ENCODE measurements at regions not wholly inside any gene's neighbourhood (a gene's known extent, or its start where the extent isn't known, plus 50 kb on each side); places are given as distances from the start of the nearest gene placed in this dataset.

DNA sequence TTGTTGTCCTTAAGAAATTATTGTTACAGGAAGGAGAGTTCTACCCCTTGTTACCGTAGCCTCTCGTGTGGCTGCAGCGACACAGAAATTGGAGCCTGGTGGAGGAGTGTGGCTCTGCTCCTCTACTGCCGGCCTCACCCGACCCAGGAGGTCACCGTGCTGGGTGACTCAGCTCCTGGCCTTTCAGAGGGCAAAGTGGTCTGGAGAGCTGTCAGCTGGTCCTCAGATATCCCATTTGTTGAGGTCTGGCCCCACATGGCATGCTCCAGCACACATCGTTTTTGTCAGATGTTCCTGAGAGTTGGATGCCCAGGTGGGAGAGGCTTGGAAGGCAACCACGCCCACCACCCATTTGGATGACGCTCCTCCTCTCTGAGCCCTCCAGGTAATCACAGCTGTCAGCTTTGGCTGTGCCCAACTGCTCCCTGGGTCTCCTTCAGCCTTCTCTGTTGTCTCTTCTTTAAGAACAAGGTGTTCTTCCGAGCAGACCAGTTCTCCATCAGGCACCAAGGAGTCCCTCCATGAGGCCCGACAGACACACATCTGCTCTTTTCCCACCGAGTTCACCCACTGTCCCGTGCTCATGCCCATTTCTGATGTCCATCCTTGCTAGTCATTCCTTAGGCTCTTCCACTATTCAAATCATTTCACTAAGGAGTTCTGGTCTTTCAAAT, 80.3 kb downstream of the RAMP3 start:
- no peaks in the 10 kb centered on the region for H3K9me3 ChIP-seq (replicated peaks in 1 of 2; ENCODE audit: control insufficient read depth in 1 of 2, insufficient read depth in 1 of 2, low read length in 2 of 2)
- H3K27me3 Mint-ChIP-seq (ENCODE audit: low read depth in 3 of 3) = peaks cover 14 to 21% (median 17%) of the 10 kb centered on the region in 3 donors
- TF ChIP-seq, protein P1, sequence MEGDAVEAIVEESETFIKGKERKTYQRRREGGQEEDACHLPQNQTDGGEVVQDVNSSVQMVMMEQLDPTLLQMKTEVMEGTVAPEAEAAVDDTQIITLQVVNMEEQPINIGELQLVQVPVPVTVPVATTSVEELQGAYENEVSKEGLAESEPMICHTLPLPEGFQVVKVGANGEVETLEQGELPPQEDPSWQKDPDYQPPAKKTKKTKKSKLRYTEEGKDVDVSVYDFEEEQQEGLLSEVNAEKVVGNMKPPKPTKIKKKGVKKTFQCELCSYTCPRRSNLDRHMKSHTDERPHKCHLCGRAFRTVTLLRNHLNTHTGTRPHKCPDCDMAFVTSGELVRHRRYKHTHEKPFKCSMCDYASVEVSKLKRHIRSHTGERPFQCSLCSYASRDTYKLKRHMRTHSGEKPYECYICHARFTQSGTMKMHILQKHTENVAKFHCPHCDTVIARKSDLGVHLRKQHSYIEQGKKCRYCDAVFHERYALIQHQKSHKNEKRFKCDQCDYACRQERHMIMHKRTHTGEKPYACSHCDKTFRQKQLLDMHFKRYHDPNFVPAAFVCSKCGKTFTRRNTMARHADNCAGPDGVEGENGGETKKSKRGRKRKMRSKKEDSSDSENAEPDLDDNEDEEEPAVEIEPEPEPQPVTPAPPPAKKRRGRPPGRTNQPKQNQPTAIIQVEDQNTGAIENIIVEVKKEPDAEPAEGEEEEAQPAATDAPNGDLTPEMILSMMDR (IDR thresholded peaks at IDR 0.05) = no peak

DNA sequence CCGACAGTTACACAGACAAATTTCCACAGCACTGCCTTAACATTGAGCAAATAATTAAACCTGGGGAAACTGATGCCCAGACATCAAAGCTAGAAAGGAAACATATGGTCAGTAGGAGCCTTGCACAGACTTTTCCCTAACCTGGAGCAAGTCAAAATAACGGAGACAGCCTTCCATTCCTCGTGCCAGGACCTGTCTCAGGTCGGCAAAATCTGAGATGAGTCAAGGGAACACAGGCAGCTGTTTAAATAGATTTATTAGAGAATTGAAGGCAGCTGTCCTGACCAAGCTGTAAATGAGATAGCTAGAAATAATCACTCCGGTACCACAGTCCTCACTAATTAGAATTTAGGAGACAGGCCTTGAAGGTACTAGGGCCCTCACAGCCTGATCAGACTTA, 81.2 kb downstream of the RAMP3 start:
- no peak overlapping the region for H3K4me3 ChIP-seq (replicated peaks in 1 of 3; ENCODE audit: low read depth in 2 of 3, low read length in 3 of 3)
- no peak for DNase-seq
- H3K36me3 Mint-ChIP-seq = no peaks in the 10 kb centered on the region
- no peak overlapping the region for H2AFZ ChIP-seq (ENCODE audit: insufficient read depth, low read depth, low read length, poor library complexity, severe bottlenecking)
- TF ChIP-seq, protein P1 (IDR thresholded peaks at IDR 0.05) = no peak
- H3K27ac Mint-ChIP-seq = no peak overlapping the region
- no peaks in the 10 kb centered on the region for H3K9me3 ChIP-seq (replicated peaks in 1 of 2; ENCODE audit: control insufficient read depth in 1 of 2, insufficient read depth in 1 of 2, low read length in 2 of 2)
- H3K9me3 Mint-ChIP-seq = peaks cover 0 to 1% (median 0%) of the 10 kb centered on the region in 7 donors
- H3K27me3 Mint-ChIP-seq (ENCODE audit: low read depth in 3 of 3) = peaks cover 12 to 23% (median 15%) of the 10 kb centered on the region in 3 donors
- H3K27me3 ChIP-seq (ENCODE audit: control insufficient read depth in 2 of 2, insufficient read depth in 2 of 2, low read length in 2 of 2) = peaks cover 6 to 8% of the 10 kb centered on the region in 2 donors
- H3K4me1 Mint-ChIP-seq = peaks cover 18% of the 10 kb centered on the region
- H3K4me3 Mint-ChIP-seq = no peak overlapping the region
- no peaks in the 10 kb centered on the region for H3K79me2 ChIP-seq (ENCODE audit: insufficient read depth, low read length)
- no peaks in the 10 kb centered on the region for H3K36me3 ChIP-seq (replicated peaks in 1 of 2; ENCODE audit: control insufficient read depth in 1 of 2, insufficient read depth in 2 of 2, low read length in 2 of 2)
- H3K27ac ChIP-seq (ENCODE audit: low read depth in 1 of 2, low read length in 2 of 2) = no peak overlapping the region
- no peak overlapping the region for H3K9ac ChIP-seq (ENCODE audit: insufficient read depth, low read length, poor library complexity, severe bottlenecking)
- H3K4me1 ChIP-seq (ENCODE audit: control insufficient read depth in 1 of 2, insufficient read depth in 2 of 2, low read length in 2 of 2) = peaks cover 16 to 33% of the 10 kb centered on the region in 2 donors
- no peak overlapping the region for H3K4me2 ChIP-seq (replicated peaks; ENCODE audit: extremely low read depth, low read length, poor library complexity, severe bottlenecking)
- 100% methylated on average over 1 of the region's 5 CpGs for WGBS (ENCODE audit: insufficient coverage)
- H4K20me1 ChIP-seq (ENCODE audit: insufficient read depth, low read length) = no peaks in the 10 kb centered on the region
- intact Hi-C loops (cut with micrococcal nuclease) = no loop called here

More for the DNA sequence above, 80.3 kb downstream of the RAMP3 start:
- Mint-ChIP-seq H3K36me3 (no peaks in the 10 kb centered on the region), H3K9me3 (peaks cover 0 to 1% (median 0%) of the 10 kb centered on the region in 7 donors), H3K27ac (no peak overlapping the region), H3K4me3 (no peak overlapping the region), H3K4me1 (peaks cover 18% of the 10 kb centered on the region)
- Histone ChIP-seq H3K4me3 (replicated peaks in 1 of 3; ENCODE audit: low read depth in 2 of 3, low read length in 3 of 3) (no peak overlapping the region), H3K27me3 (ENCODE audit: control insufficient read depth in 2 of 2, insufficient read depth in 2 of 2, low read length in 2 of 2) (peaks cover 9 to 13% of the 10 kb centered on the region in 2 donors), H2AFZ (ENCODE audit: insufficient read depth, low read depth, low read length, poor library complexity, severe bottlenecking) (no peak overlapping the region), H3K36me3 (replicated peaks in 1 of 2; ENCODE audit: control insufficient read depth in 1 of 2, insufficient read depth in 2 of 2, low read length in 2 of 2) (no peaks in the 10 kb centered on the region), H3K4me1 (ENCODE audit: control insufficient read depth in 1 of 2, insufficient read depth in 2 of 2, low read length in 2 of 2) (peaks cover 16 to 33% of the 10 kb centered on the region in 2 donors), H3K4me2 (replicated peaks; ENCODE audit: extremely low read depth, low read length, poor library complexity, severe bottlenecking) (no peak overlapping the region), H4K20me1 (ENCODE audit: insufficient read depth, low read length) (no peaks in the 10 kb centered on the region), H3K27ac (ENCODE audit: low read depth in 1 of 2, low read length in 2 of 2) (no peak overlapping the region), H3K79me2 (ENCODE audit: insufficient read depth, low read length) (no peaks in the 10 kb centered on the region), H3K9ac (ENCODE audit: insufficient read depth, low read length, poor library complexity, severe bottlenecking) (no peak overlapping the region)
- no peak for DNase-seq
- 74% methylated on average over 13 of the region's 13 CpGs for WGBS (ENCODE audit: insufficient coverage)
- intact Hi-C loops (cut with micrococcal nuclease) = no loop called here
